ENCODE measurements at regions not wholly inside any gene's neighbourhood (a gene's known extent, or its start where the extent isn't known, plus 50 kb on each side); places are given as distances from the start of the nearest gene placed in this dataset.

GRCh38 chr14:76964695-76965094, 63.8 kb downstream of the IRF2BPL start:
- Mint-ChIP-seq H3K27me3 (ENCODE audit: low read depth) (no peaks in the 10 kb centered on the region), H3K27ac (peak overlapping the region; percentile 78), H3K9me3 (no peaks in the 10 kb centered on the region), H3K4me1 (peaks cover 46% of the 10 kb centered on the region), H3K36me3 (no peaks in the 10 kb centered on the region), H3K4me3 (no peak overlapping the region)
- no peak for TF ChIP-seq CTCF (IDR thresholded peaks at IDR 0.05; ENCODE audit: unreplicated experiment)
- no peak for DNase-seq (ENCODE audit: low spot score in 2 of 2, unreplicated experiment in 2 of 2)

- TF ChIP-seq CTCF (IDR thresholded peaks at IDR 0.05; ENCODE audit: unreplicated experiment), result no peak
- H3K4me1 Mint-ChIP-seq, result peaks cover 54% of the 10 kb centered on the region
- no peak for DNase-seq (ENCODE audit: low spot score in 2 of 2, unreplicated experiment in 2 of 2)
- H3K27me3 Mint-ChIP-seq (ENCODE audit: low read depth), result no peaks in the 10 kb centered on the region
- no peak overlapping the region for H3K4me3 Mint-ChIP-seq
- H3K27ac Mint-ChIP-seq, result peak overlapping the region; percentile 70
- no peaks in the 10 kb centered on the region for H3K36me3 Mint-ChIP-seq
- no peaks in the 10 kb centered on the region for H3K9me3 Mint-ChIP-seq
Observed at GRCh38 chr14:76963372-76963771, 65.1 kb downstream of the IRF2BPL start.

- TF ChIP-seq CTCF (IDR thresholded peaks at IDR 0.05; ENCODE audit: unreplicated experiment), result no peak
- Mint-ChIP-seq H3K36me3 (no peaks in the 10 kb centered on the region), H3K9me3 (no peaks in the 10 kb centered on the region), H3K27me3 (ENCODE audit: low read depth) (no peaks in the 10 kb centered on the region), H3K4me3 (peak overlapping the region; percentile 67), H3K4me1 (peaks cover 61% of the 10 kb centered on the region), H3K27ac (peak overlapping the region; percentile 91)
- DNase-seq (ENCODE audit: low spot score in 2 of 2, unreplicated experiment in 2 of 2), result no peak
Observed at GRCh38 chr14:76962303-76962660, 66.2 kb downstream of the IRF2BPL start.

- Mint-ChIP-seq H3K27me3 (ENCODE audit: low read depth) (no peaks in the 10 kb centered on the region), H3K27ac (peak overlapping the region; percentile 91), H3K9me3 (no peaks in the 10 kb centered on the region), H3K36me3 (no peaks in the 10 kb centered on the region), H3K4me3 (peak overlapping the region; percentile 67), H3K4me1 (peaks cover 64% of the 10 kb centered on the region)
- peak; percentile 55 to 65 for DNase-seq (ENCODE audit: low spot score in 2 of 2, unreplicated experiment in 2 of 2)
- TF ChIP-seq CTCF (IDR thresholded peaks at IDR 0.05; ENCODE audit: unreplicated experiment), result no peak
Observed at GRCh38 chr14:76961631-76962302, 66.7 kb downstream of the IRF2BPL start.

- Mint-ChIP-seq H3K4me1 (peaks cover 70% of the 10 kb centered on the region), H3K27me3 (ENCODE audit: low read depth) (no peaks in the 10 kb centered on the region), H3K4me3 (no peak overlapping the region), H3K36me3 (no peaks in the 10 kb centered on the region), H3K9me3 (no peaks in the 10 kb centered on the region), H3K27ac (peak overlapping the region; percentile 87)
- no peak for DNase-seq (ENCODE audit: low spot score in 2 of 2, unreplicated experiment in 2 of 2)
- TF ChIP-seq CTCF (IDR thresholded peaks at IDR 0.05; ENCODE audit: unreplicated experiment), result no peak
Observed at GRCh38 chr14:76958980-76959710, 69.4 kb downstream of the IRF2BPL start.

Measured in mesothelial cell of epicardium (in vitro differentiated cells).